Umbilical cord (tissue), 1 donor: ENCODE measurements at regions not wholly inside any gene's neighbourhood (a gene's known extent, or its start where the extent isn't known, plus 50 kb on each side); places are given as distances from the start of the nearest gene placed in this dataset.
A peak's percentile ranks its signal among the peaks of the same experiment; 100 is the strongest.

Source experiments
- DNase-seq: peaks from one replicate; pipeline ENCODE4 v3.0.0-alpha.2; 2015; ENCODE audit warnings: low spot score

DNA sequence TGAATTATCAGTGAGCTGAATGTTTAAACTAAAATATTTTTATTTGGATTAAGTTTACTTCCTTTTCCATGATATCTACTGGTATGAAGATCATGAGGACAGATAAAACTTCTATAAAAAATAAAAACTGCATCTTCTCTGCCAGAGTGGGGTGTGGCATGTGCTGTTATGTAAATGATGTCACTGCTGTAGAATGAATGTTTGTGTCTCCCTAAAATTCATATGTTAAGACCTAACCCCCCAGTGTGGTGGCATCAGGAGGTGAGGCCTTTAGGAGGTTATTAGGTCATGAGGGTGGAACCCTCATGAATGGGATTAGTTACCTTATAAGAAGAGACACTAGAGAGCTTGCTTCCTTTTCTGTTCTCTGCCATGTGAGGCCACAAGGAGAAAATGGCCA lies 178.7 kb upstream of the DPH6 start:
- no peak for DNase-seq

- no peak for DNase-seq
These were observed 179.4 kb upstream of the DPH6 start for GRCh38 chr15:35725353-35725752.

GRCh38 chr15:35727627-35728026 lies 181.7 kb upstream of the DPH6 start:
- DNase-seq: no peak

DNA sequence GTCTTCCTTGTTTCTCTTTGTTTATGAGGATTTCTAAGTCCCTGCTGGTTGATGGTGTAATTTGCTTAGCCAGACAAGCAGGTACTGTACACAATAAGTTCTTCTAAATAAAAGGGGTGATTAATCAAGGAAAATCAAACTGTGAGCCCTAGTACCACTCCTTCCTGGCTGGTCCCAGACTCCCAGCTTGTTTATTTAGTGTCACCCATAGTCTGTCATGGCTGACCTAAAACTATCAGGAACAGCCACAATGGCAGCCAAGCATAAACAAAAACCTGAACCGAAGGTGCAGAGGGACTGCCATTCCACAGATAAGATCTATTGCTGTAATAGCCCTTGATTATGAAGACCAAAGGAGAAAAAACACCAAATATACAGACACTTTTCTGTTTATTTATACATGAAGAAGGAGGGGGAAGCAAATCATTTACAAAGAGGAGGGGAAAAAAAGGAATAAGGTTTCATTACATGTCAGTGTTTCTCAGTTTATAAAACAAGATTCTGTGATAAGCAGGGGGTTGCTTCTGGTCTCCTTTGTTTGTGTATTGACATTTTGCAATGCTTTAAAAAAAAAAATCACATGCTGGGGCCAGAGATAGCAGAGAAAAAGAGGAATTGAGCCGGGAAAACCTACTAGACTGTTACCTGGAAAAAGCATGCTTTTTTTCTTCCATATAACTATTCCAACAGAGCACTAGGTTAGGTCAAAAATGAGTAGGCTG lies 182.4 kb upstream of the DPH6 start:
- DNase-seq: no peak

- no peak for DNase-seq
These were observed 190.2 kb upstream of the DPH6 start for GRCh38 chr15:35736150-35736549.

DNA sequence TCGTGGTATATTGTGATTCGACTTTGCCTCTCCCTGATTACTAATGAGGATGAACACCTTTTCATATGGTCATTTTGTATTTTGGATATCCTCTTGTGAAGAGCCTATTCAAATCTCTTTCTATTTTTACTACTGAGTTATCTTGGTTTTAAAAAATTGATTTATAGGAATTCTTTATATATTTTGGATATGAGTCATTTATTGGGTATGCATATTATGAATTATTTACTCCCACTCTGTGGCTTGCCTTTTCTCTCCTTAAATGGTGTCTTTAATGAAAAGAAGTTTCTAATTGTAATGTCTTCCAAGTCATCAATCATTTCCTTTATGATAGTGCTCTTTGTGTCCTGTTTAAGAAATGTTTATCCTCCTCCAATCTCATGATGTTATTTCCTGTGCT lies 191.5 kb upstream of the DPH6 start:
- no peak for DNase-seq

- no peak for DNase-seq
These were observed 192.4 kb upstream of the DPH6 start for GRCh38 chr15:35738370-35738769.

DNA sequence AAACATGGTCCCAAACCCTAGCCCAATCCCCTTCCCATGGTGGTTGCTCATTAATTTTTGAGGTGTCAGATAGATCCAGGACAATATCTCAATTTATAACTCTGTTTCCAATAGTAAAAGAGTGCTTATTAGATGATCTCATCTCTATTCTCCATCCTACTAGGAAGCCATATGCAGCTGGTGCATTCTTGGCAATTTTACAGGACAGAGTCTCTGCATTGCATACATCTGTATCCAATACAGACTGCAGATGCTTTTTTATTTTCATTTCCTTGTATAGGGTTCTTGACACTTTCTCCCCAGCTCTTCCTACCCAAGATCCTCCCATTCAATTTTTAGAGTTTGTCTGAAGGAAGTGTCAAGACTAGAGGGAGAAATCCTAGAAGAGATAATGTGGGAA lies 194.8 kb upstream of the DPH6 start:
- DNase-seq: peak; percentile 49

DNA sequence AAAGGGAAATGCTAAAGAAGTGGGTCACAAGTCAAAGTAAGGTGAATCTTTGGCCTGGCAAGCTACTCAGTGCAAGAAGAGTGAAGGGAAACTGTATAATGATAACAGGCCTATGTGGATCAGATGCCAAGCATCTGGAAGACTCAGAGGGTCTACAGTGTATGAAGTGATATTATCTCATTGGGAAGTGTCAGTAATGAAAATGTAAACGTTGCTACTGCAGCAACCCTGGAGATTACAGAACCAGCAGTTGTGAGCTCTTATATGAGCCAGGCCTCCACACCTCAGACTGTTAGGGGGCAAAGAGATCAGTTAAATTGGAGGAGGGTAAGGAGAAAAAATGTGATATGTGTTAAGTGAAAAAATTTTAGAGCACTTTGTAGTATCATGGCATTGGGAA lies 195.4 kb upstream of the DPH6 start:
- no peak for DNase-seq

DNA sequence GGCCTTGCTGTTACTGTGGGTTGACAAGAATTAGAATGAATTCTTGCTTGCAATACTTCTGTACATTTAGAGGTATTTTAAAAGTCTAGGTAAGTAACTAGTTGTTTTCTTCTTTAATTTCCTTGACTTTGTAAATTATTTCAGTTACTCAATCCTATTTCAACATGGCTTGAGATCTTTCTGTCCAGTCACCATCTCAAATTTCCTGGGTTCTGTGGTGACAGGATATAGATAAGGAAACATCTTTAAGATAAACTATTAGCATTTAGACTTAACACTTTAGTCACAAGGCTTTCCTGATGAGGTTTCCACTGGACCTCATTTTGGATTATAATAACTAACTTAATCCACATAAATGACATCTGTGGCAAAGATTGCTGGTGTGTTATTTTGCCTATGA lies 195.9 kb upstream of the DPH6 start:
- no peak for DNase-seq

DNA sequence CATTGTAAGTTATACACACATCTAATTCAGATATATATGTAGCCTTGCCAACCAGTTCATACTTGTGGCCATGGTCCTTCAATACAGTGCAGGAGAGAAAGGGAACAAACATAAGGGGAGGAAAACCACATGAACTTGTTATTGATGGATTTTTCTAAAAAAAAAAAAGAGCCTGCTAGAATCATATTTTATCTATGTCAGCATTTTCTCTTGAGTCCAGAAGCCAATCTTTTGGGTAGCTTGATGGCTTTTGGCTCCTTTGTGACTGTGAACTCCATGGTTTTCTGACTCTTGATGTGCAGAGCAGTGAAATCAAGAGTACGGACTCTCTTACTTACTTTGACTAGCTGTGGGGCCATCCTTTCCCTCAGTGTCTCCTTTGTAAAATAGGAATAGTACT lies 197.4 kb upstream of the DPH6 start:
- DNase-seq: no peak

GRCh38 chr15:35746121-35746520 lies 200.2 kb upstream of the DPH6 start:
- no peak for DNase-seq

DNA sequence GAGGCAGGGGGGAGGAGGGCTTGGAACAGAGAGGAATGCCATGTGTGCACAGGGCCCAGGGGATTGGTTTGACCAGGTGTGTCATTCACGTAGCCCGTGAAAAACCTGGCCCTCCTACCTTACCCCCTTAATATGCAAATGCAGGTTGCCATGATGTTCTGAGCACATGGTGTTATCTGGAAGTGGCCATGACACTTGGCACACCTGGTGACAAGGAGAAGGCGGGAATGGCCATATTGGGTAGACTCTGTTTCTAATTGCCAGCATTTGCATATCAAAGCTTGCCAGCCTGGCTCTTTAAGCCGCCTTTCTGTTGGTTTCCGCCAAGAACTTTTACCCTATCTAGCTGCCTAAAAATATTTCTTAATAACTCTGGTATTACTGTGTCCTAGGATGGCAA lies 202.1 kb upstream of the DPH6 start:
- DNase-seq: no peak

GRCh38 chr15:35750051-35750450 lies 204.1 kb upstream of the DPH6 start:
- DNase-seq: no peak

GRCh38 chr15:35751413-35752133 lies 205.6 kb upstream of the DPH6 start:
- DNase-seq: peak; percentile 83

DNA sequence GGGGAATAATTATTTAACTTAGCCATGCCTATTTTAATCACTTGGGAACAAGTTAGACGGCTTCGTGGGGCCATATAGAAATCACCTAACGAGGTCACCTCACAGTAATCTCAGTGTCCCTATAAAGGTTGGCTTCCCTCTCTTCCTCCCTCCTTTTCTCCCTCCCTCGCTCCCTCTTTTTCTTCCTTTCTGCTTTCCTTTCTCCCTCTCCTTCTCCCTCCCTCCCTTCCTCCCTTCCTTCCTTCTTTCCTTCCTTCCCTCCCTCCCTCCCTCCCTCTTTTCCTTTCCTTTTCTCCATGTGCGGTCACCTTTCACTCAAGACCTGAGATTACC lies 206.1 kb upstream of the DPH6 start:
- DNase-seq: no peak

DNA sequence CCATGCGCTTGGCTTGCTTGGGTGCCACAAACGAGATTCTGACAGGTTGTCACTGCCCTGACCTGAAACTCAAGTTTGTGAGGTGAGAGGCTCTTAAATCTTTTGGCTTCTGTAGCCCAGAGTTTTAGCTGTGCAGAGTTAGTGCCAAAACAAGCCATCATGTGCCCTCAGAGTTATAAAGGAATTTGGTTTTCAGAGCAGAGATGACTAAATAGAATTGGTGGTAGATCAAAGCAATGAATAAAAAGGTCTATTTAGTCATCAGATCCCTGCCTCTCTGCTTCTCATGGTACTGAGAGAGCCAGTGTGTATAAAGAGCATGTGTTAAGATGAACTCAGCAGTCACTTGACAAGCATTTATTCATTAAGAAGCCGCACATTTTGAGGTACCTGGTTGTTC lies 207.5 kb upstream of the DPH6 start:
- DNase-seq: no peak

DNA sequence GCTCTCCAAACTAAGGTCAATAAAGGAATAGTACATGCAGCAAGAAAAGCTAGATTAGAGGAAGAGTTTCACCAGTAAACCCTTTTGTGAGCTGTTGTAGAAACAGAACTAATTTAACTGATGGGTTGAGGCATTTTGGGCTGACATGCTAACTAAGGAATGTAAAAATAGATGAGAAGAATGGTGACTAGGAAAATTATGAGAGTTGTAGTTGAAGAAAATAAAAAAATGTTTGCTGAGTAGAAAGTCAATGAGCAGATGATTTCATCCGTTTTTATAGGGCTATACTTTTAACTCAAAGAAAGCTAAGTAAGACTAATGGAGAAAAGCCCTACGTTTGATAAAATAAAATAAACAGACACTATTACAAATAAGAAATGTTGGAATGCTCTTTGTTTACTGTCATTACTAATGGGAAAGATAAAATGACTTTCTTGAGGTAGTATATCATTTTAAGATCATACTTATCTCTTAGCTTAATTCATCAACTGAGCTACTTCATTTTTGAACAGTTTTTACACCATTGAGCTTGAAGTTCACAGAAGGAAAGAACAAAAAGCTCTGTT lies 209.4 kb upstream of the DPH6 start:
- peak; percentile 37 for DNase-seq

DNA sequence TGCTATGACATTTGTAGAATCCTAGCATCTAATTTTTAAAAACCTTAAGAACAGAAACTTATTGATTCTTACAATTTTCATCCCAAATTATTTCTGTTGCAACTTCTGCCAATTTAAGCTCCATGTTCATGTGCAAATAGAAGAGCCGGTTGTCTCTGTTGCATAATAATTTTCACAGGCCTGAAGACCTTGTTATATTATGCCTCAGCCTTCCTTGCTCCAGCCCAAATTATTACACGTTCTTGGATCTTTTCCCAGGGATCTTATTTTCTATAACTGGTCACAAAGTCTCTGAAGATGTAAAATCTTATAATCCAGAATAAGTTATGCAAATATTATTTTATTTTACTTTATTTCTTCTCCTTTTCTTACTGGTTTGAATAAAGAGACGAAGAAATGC lies 210.7 kb upstream of the DPH6 start:
- DNase-seq: no peak

- no peak for DNase-seq
These were observed 211.4 kb upstream of the DPH6 start for GRCh38 chr15:35757361-35757760.

- DNase-seq: no peak
These were observed 211.8 kb upstream of the DPH6 start for GRCh38 chr15:35757765-35758164.

- DNase-seq: no peak
These were observed 218.9 kb upstream of the DPH6 start for GRCh38 chr15:35764661-35765519.
